H1 (cell line): ENCODE measurements at regions not wholly inside any gene's neighbourhood (a gene's known extent, or its start where the extent isn't known, plus 50 kb on each side); places are given as distances from the start of the nearest gene placed in this dataset.

Source experiments
- CTCF ChIA-PET: fragments of 300-600 bp; sonication (Branson Sonifier 250); formaldehyde crosslinking; loops from one replicate; lab custom pipeline; 2021; ENCODE audit not compliant: partially characterized antibody; lab: Charles Lee
- POLR2A ChIA-PET: fragments of 300-600 bp; sonication (Branson Sonifier 250); formaldehyde crosslinking; loops from one replicate; lab custom pipeline; 2021; ENCODE audit warnings: inconsistent platforms; ENCODE audit not compliant: partially characterized antibody; lab: Charles Lee
- DNase-seq, 2 experiments: peaks; one replicate each; pipeline versions ENCODE4 v3.0.0 to v3.0.0-alpha.2; 2010 to 2022; ENCODE audit warnings: low spot score in 2 of 2, low read depth in 1 of 2, mixed read lengths in 1 of 2
- FAIRE-seq: peaks from 2 replicates; lab custom pipeline; 2011; peaks lifted over from hg19 to GRCh38; lab: Jason Lieb, UNC
- H2AFZ ChIP-seq: 2 replicates; pipeline ENCODE4 v1.8.1; 2012; ENCODE audit warnings: low read length, inconsistent platforms
- H2AK5ac ChIP-seq: 2 replicates; pipeline ENCODE4 v1.6.1; 2013; ENCODE audit warnings: low read depth, low read length
- H2BK120ac ChIP-seq: replicated peaks from 2 replicates; pipeline ENCODE3; 2013; ENCODE audit warnings: low read depth, low read length, inconsistent platforms
- H2BK12ac ChIP-seq: 2 replicates; pipeline ENCODE4 v1.6.1; 2013; ENCODE audit warnings: low read depth, low read length
- H2BK15ac ChIP-seq: 2 replicates; pipeline ENCODE4 v1.6.1; 2013; ENCODE audit warnings: low read length
- H2BK20ac ChIP-seq: 2 replicates; pipeline ENCODE4 v1.6.1; 2013; ENCODE audit warnings: low read length
- H2BK5ac ChIP-seq: 2 replicates; pipeline ENCODE4 v1.6.1; 2013; ENCODE audit warnings: low read depth, low read length
- H3K14ac ChIP-seq: 2 replicates; pipeline ENCODE4 v1.6.1; 2013; ENCODE audit warnings: inconsistent platforms; ENCODE audit not compliant: insufficient read length
- H3K18ac ChIP-seq: 2 replicates; pipeline ENCODE4 v1.6.1; 2013; ENCODE audit warnings: low read length; ENCODE audit errors: extremely low read depth
- H3K23ac ChIP-seq: 2 replicates; pipeline ENCODE4 v1.6.1; 2013; ENCODE audit warnings: inconsistent platforms; ENCODE audit not compliant: insufficient read length
- H3K23me2 ChIP-seq: 2 replicates; pipeline ENCODE4 v1.6.1; 2013; ENCODE audit warnings: low read depth, low read length
- H3K27ac ChIP-seq: 2 replicates; pipeline ENCODE4 v1.6.1; 2011; ENCODE audit warnings: low read depth, low read length, inconsistent platforms
- H3K27me3 ChIP-seq, 4 experiments: replicated peaks in 1 of 4; 1 replicate in 1 of 4; 2 replicates in 3 of 4; pipeline versions ENCODE4 v1.6.1 to v1.8.1; 2011 to 2013; ENCODE audit warnings: low read length in 3 of 4, mild to moderate bottlenecking in 3 of 4, inconsistent platforms in 2 of 4, mixed read lengths in 2 of 4, moderate library complexity in 1 of 4; ENCODE audit not compliant: control insufficient read depth in 3 of 4, insufficient read depth in 3 of 4; ENCODE audit errors: extremely low read depth in 1 of 4
- H3K36me3 ChIP-seq, 4 experiments: 2 replicates each; pipeline versions ENCODE4 v1.6.1 to v1.8.1; 2011 to 2013; ENCODE audit warnings: mild to moderate bottlenecking in 4 of 4, low read length in 3 of 4, moderate library complexity in 2 of 4, control low read depth in 1 of 4, inconsistent platforms in 1 of 4; ENCODE audit not compliant: insufficient read depth in 4 of 4, control insufficient read depth in 2 of 4
- H3K4ac ChIP-seq: replicated peaks from 2 replicates; pipeline ENCODE3; 2013; ENCODE audit warnings: low read length, low read depth, mixed read lengths, inconsistent platforms; ENCODE audit not compliant: insufficient read length
- H3K4me1 ChIP-seq, 4 experiments: replicated peaks in 1 of 4; 1 replicate in 1 of 4; 2 replicates in 3 of 4; pipeline versions ENCODE4 v1.6.1 to v1.8.1; 2011 to 2013; ENCODE audit warnings: low read length in 3 of 4, inconsistent platforms in 2 of 4, mixed read lengths in 1 of 4; ENCODE audit not compliant: insufficient read depth in 4 of 4, control insufficient read depth in 3 of 4
- H3K4me2 ChIP-seq, 2 experiments: 2 replicates each; pipeline versions ENCODE4 v1.6.1 to v1.8.1; 2011 to 2013; ENCODE audit warnings: low read depth in 2 of 2, low read length in 2 of 2, control low read depth in 1 of 2, inconsistent platforms in 1 of 2, mild to moderate bottlenecking in 1 of 2; ENCODE audit not compliant: insufficient read depth in 1 of 2
- H3K4me3 ChIP-seq, 4 experiments: fragments of 200-600, 300-600 bp in 1 of 4; sonication (generic), shearing (Covaris generic), sonication (Bioruptor Twin) in 1 of 4; 2 replicates each; pipeline versions ENCODE4 v1.5.1 to v1.8.1; 2011 to 2016; ENCODE audit warnings: low read length in 4 of 4, low read depth in 3 of 4, control low read depth in 2 of 4, inconsistent platforms in 2 of 4, mild to moderate bottlenecking in 2 of 4, mixed read lengths in 1 of 4, moderate library complexity in 1 of 4; ENCODE audit not compliant: insufficient read depth in 2 of 4; ENCODE audit errors: extremely low read depth in 1 of 4
- H3K56ac ChIP-seq: replicated peaks from 2 replicates; pipeline ENCODE3; 2013; ENCODE audit warnings: low read depth, mild to moderate bottlenecking, mixed read lengths, low read length, inconsistent platforms; ENCODE audit not compliant: insufficient read length
- H3K79me1 ChIP-seq: 2 replicates; pipeline ENCODE4 v1.6.1; 2013; ENCODE audit warnings: low read depth, low read length, control low read depth
- H3K79me2 ChIP-seq, 2 experiments: 2 replicates each; pipeline versions ENCODE4 v1.6.1 to v1.8.1; 2012 to 2013; ENCODE audit warnings: low read length in 2 of 2, mild to moderate bottlenecking in 2 of 2, inconsistent platforms in 1 of 2; ENCODE audit not compliant: insufficient read depth in 2 of 2, control insufficient read depth in 1 of 2
- H3K9ac ChIP-seq, 4 experiments: replicated peaks in 1 of 4; 1 replicate in 1 of 4; 2 replicates in 3 of 4; pipeline versions ENCODE4 v1.6.1 to v1.8.1; 2011 to 2013; ENCODE audit warnings: low read depth in 3 of 4, low read length in 3 of 4, control low read depth in 2 of 4, mild to moderate bottlenecking in 2 of 4, moderate library complexity in 2 of 4, inconsistent platforms in 1 of 4; ENCODE audit errors: extremely low read depth in 1 of 4
- H3K9me3 ChIP-seq, 2 experiments: 2 replicates each; pipeline versions ENCODE4 v1.6.1 to v1.8.1; 2012 to 2013; ENCODE audit warnings: mild to moderate bottlenecking in 2 of 2, moderate library complexity in 2 of 2, control low read depth in 1 of 2, inconsistent platforms in 1 of 2, low read depth in 1 of 2, low read length in 1 of 2, mixed read lengths in 1 of 2; ENCODE audit not compliant: insufficient read depth in 2 of 2
- H4K20me1 ChIP-seq, 2 experiments: replicated peaks in 1 of 2; 2 replicates each; pipeline versions ENCODE3 to v1.8.1; 2011 to 2013; ENCODE audit warnings: inconsistent platforms in 2 of 2, low read length in 2 of 2, mild to moderate bottlenecking in 1 of 2; ENCODE audit not compliant: insufficient read depth in 2 of 2, control insufficient read depth in 1 of 2
- H4K5ac ChIP-seq: 2 replicates; pipeline ENCODE4 v1.6.1; 2013; ENCODE audit warnings: low read length, low read depth, mixed read lengths, inconsistent platforms; ENCODE audit not compliant: insufficient read length
- H4K8ac ChIP-seq: 2 replicates; pipeline ENCODE4 v1.8.0; 2013; ENCODE audit warnings: mild to moderate bottlenecking, moderate library complexity, low read length, inconsistent platforms; ENCODE audit not compliant: insufficient read depth; ENCODE audit errors: extremely low read depth
- H4K91ac ChIP-seq: replicated peaks from 2 replicates; pipeline ENCODE3; 2013; ENCODE audit warnings: low read length, mixed read lengths, inconsistent platforms; ENCODE audit not compliant: insufficient read length
- CBX5 ChIP-seq: fragments of 300-800, 300-1000 bp; sonication (generic); IDR thresholded peaks from 2 replicates; pipeline ENCODE4 v1.7.1; 2016; ENCODE audit warnings: antibody characterized with exemption, low read length, low read depth
- CBX8 ChIP-seq: fragments of 300-800, 300-1000 bp; sonication (generic); IDR thresholded peaks from 2 replicates; pipeline ENCODE4 v1.7.1; 2016; ENCODE audit warnings: low read depth, low read length, borderline replicate concordance
- HDAC2 ChIP-seq, 2 experiments: fragments of 300-600 bp in 1 of 2; sonication (generic) in 1 of 2; IDR thresholded peaks; 2 replicates each; pipeline ENCODE4 v1.6.1; 2011 to 2012; ENCODE audit warnings: low read depth in 2 of 2, low read length in 2 of 2, mild to moderate bottlenecking in 2 of 2, moderate library complexity in 2 of 2, borderline replicate concordance in 1 of 2, inconsistent platforms in 1 of 2
- JUN ChIP-seq: IDR thresholded peaks from 2 replicates; pipeline ENCODE4 v1.6.1; 2011; ENCODE audit warnings: low read depth, mild to moderate bottlenecking, improper control_type of control experiment, low read length
- KDM5A ChIP-seq: fragments of 200-600 bp; IDR thresholded peaks from 2 replicates; pipeline ENCODE4 v1.7.1; 2012; ENCODE audit warnings: mild to moderate bottlenecking, low read length, inconsistent platforms, mixed read lengths
- MAX ChIP-seq: IDR thresholded peaks from 2 replicates; pipeline ENCODE4 v1.6.1; 2012; ENCODE audit warnings: inconsistent platforms
- NANOG ChIP-seq: IDR thresholded peaks from 2 replicates; pipeline ENCODE4 v1.6.1; 2011; ENCODE audit warnings: low read length, low read depth, mild to moderate bottlenecking, inconsistent platforms; ENCODE audit not compliant: insufficient read depth, poor library complexity, severe bottlenecking
- PHF8 ChIP-seq: fragments of 200-600 bp; sonication (generic); conservative IDR thresholded peaks from 2 replicates; pipeline ENCODE4 v1.7.1; 2012; ENCODE audit warnings: low read depth, mild to moderate bottlenecking, inconsistent platforms, low read length, moderate library complexity
- RBBP5 ChIP-seq: IDR thresholded peaks from 2 replicates; pipeline ENCODE4 v1.7.1; 2012; ENCODE audit warnings: low read depth, mild to moderate bottlenecking, inconsistent platforms, low read length, moderate library complexity, borderline replicate concordance
- SIN3A ChIP-seq, 2 experiments: IDR thresholded peaks in 1 of 2; conservative IDR thresholded peaks in 1 of 2; 2 replicates each; pipeline ENCODE4 v1.6.1; 2011 to 2012; ENCODE audit warnings: low read length in 2 of 2, improper control_type of control experiment in 1 of 2, low read depth in 1 of 2, mild to moderate bottlenecking in 1 of 2
- SIRT6 ChIP-seq: IDR thresholded peaks from one replicate; pipeline ENCODE4 v1.7.1; 2012; ENCODE audit warnings: low read length, inconsistent platforms
- SP2 ChIP-seq: IDR thresholded peaks from 2 replicates; pipeline ENCODE4 v1.6.1; 2012; ENCODE audit warnings: mild to moderate bottlenecking, low read length, inconsistent platforms
- SUZ12 ChIP-seq: fragments of 200-600 bp; sonication (generic); IDR thresholded peaks from 2 replicates; pipeline ENCODE4 v1.6.1; 2012; ENCODE audit warnings: mild to moderate bottlenecking, inconsistent platforms, low read length, moderate library complexity, mixed read lengths
- TAF7 ChIP-seq: optimal IDR thresholded peaks from 2 replicates; pipeline ENCODE3; 2011; ENCODE audit warnings: low read depth, mild to moderate bottlenecking, inconsistent platforms, low read length, moderate library complexity, borderline replicate concordance
- TEAD4 ChIP-seq: IDR thresholded peaks from 2 replicates; pipeline ENCODE4 v1.6.1; 2012; ENCODE audit warnings: low read depth, low read length, inconsistent platforms, mixed read lengths
- WGBS, 2 experiments: shearing (Covaris generic) in 1 of 2; methylation state at CpG; one replicate each; pipeline versions ENCODE4 v1.1.6 to v1.1.7; 2013 to 2015; ENCODE audit warnings: low lambda C conversion rate in 2 of 2, mixed read lengths in 2 of 2, inconsistent platforms in 1 of 2, low coverage in 1 of 2, missing lambda C conversion rate in 1 of 2; ENCODE audit not compliant: insufficient replicate concordance in 2 of 2, insufficient coverage in 1 of 2, insufficient read length in 1 of 2; ENCODE audit errors: extremely low coverage in 1 of 2, missing lambda C conversion rate in 1 of 2; 5-methylcytosine and 5-hydroxymethylcytosine counted together

- Histone ChIP-seq H3K23me2 (no peaks in the 10 kb centered on the region), H3K23ac (no peak overlapping the region)
- CTCF ChIA-PET: interaction anchor here (0.9 kb wide), 1 partner anchor 333 kb away, joined by 3 read pairs; no protein-coding TSS in a partner anchor
- no peak for TF ChIP-seq SP2
- TF ChIP-seq SIN3A (conservative IDR thresholded peaks at IDR 0.05 in 1 of 2, IDR thresholded peaks at IDR 0.05 in 1 of 2; ENCODE audit: low read depth in 1 of 2, low read length in 2 of 2): no peak
- TF ChIP-seq HDAC2 (IDR thresholded peaks at IDR 0.05; ENCODE audit: borderline replicate concordance in 1 of 2, low read depth in 2 of 2, low read length in 2 of 2): no peak
- TF ChIP-seq CBX8: no peak
- no peak for TF ChIP-seq PHF8
- TF ChIP-seq KDM5A: no peak
- TF ChIP-seq SUZ12: no peak
- TF ChIP-seq NANOG: no peak
- no peak for TF ChIP-seq TAF7
- no peak for TF ChIP-seq JUN
- TF ChIP-seq SIRT6: no peak
- TF ChIP-seq CBX5: no peak
- TF ChIP-seq TEAD4: no peak
- TF ChIP-seq MAX: no peak
- TF ChIP-seq RBBP5: no peak
- TF ChIP-seq, all 59 proteins: peak for 0
- Histone ChIP-seq H4K20me1 (no peaks in the 10 kb centered on the region), H3K4me1 (no peaks in the 10 kb centered on the region), H2AK5ac (no peak overlapping the region), H3K27ac (no peak overlapping the region), H3K36me3 (no peaks in the 10 kb centered on the region), H4K5ac (no peak overlapping the region), H2BK15ac (no peak overlapping the region), H3K9me3 (no peaks in the 10 kb centered on the region), H3K4ac (no peak overlapping the region), H4K8ac (no peak overlapping the region), H3K79me1 (no peaks in the 10 kb centered on the region), H3K27me3 (no peaks in the 10 kb centered on the region), H2BK20ac (no peak overlapping the region), H2BK12ac (no peak overlapping the region), H3K4me2 (no peak overlapping the region), H3K9ac (no peak overlapping the region), H3K14ac (no peak overlapping the region), H2AFZ (no peak overlapping the region), H2BK5ac (no peak overlapping the region), H3K56ac (no peak overlapping the region), H4K91ac (no peak overlapping the region), H3K4me3 (no peak overlapping the region), H3K18ac (no peak overlapping the region), H3K79me2 (no peaks in the 10 kb centered on the region), H2BK120ac (no peak overlapping the region)
- DNase-seq: no peak
- POLR2A ChIA-PET: no interaction called here
- 91% methylated on average over 1 of the region's 1 CpG; no CpG with 5 or more reads in 1 of the 2 experiments for WGBS, 2 experiments
- FAIRE-seq: no peak
Measured at GRCh38 chr13:34364633-34365032, 546.7 kb downstream of the RFC3 start.
